ENCODE measurements at regions not wholly inside any gene's neighbourhood (a gene's known extent, or its start where the extent isn't known, plus 50 kb on each side); places are given as distances from the start of the nearest gene placed in this dataset.

GRCh38 chr5:114179134-114179533, 182.7 kb upstream of the KCNN2 start:
- DNase-seq, result no peak

DNA sequence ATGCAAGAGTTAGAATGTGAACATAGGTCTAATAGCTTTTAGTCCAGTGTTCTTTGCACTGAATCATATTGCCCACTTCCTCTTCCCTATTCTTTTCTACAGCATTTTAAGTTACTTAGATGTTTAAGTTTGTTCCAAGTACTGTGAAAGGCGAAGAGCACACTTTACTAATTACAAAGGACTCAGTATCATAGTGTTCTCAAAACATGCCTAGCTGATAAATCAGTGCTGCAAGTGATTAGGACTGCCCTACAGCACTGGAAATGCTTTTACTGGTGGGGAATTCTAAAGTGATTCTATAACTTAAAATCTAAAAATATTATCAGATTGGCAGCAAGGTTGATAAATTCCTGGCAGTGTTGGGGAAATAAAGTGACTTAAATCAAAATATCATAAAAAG, 177.9 kb upstream of the KCNN2 start:
- no peak for DNase-seq

- no peak for DNase-seq
Observed at GRCh38 chr5:114185274-114185673, 176.6 kb upstream of the KCNN2 start.

DNA sequence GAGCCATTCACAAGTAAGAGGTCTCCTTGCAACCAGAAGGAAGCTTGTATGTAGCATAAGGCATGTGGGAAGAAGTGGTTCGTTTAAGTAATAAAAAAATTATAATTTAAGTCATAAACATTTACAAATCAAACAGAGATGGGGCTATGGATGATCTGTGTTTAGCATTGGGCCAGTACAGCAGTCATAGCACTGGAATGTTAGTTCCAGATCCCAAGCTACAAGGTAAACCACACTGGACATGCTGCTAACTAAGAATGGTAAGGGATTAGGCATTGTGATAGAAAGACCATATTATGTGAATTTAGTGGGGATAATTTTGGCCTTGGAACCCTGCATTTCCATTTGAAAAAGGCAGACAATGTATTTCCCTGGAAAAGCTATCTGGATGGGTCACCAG, 170.4 kb upstream of the KCNN2 start:
- no peak for DNase-seq

- no peak for DNase-seq
Observed at GRCh38 chr5:114192108-114192507, 169.8 kb upstream of the KCNN2 start.

DNA sequence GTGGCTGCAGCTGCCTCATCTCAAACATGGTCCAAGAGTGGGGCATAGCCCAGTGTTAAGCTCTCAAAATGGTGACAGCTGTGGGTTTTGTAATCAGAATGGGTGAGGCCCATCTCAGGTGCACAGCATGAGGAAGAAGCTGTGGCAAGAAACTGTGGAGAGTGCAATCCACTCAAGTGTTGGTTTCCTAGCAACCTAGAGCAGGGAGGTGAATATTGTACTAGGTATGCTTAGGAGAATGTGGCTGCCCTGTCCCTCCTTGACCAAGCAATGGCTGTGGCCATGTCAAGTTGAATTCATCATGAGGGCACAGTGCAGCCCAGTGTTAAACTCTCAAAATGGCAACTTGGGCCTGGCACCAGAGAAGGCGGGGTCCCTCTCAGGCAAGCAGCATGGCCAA, 160.5 kb upstream of the KCNN2 start:
- DNase-seq, result no peak

GRCh38 chr5:114204923-114205322, 156.9 kb upstream of the KCNN2 start:
- no peak for DNase-seq

- DNase-seq, result no peak
Observed at GRCh38 chr5:114206640-114207039, 155.2 kb upstream of the KCNN2 start.

DNA sequence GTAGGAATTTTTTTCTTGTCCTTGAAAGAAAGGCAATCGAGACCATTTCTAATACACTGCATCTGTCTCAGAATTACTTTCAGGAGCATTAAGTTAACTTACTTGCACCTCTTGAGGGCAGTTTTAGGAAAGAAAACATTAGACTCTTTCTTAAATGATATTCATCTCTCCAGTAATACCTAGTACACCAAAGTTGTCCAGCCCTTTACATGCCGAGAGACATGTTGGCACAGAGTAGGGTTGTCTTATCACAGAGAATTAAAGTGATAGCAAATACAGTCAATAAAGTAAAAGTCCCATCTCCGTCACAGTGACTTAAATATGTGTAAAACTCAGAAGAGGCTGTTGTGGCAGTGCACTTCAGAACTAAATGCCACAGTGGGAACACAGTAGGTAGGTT, 154.3 kb upstream of the KCNN2 start:
- no peak for DNase-seq

DNA sequence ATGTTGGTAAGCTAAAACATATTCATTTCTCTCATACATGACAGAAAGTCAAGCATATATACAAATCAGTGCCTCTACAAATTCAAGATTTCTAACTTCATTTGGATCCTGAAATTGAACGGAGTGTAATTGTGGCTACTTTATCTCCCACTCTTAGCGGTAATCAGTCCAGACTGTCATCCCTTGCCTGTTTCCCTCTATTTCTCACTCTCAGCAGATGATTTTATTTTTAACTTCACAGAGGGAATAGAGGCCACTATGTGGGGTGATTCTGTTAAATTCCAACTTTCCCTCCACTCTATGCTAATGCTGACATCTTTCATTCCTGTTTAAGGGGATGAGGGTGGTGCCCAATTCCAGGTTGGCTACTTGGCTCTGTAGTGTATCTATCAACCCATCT, 153.8 kb upstream of the KCNN2 start:
- DNase-seq, result no peak

DNA sequence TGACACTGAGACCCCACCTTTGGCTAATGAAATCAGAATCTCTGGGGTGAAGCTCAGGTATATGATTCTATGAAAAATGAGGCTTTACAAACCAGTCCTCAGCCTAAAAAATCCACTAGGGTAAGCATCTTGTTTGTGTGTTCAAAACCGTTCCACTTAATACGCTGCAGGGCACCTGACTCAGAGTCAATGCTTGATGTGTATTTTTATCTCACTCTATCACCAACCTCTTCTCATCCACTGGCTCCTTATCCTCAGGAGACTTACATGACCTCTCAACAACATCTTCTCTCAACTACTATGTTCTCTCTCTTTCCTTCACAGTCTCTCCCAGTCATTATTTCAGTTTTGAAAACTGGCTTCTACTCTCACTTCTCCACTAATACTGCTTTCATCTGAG, 153.3 kb upstream of the KCNN2 start:
- DNase-seq, result no peak

DNA sequence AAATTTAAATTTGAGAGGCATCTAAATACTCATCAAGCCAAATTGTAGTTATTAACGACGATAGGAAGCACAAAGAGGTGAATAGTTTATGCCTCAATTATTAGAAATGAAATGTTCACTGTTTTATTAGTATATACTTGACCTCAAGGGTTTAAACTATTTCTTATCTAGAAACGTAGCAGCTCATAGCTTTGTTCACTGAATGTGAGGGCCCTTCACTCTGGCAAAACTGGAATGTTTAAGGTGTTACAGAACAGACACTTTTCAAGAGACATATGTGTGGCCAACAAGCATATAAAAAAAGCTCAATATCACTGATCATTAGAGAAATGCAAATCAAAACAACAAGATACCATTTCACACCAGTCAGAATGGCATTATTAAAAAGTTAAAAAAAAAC, 151.2 kb upstream of the KCNN2 start:
- no peak for DNase-seq

GRCh38 chr5:114221807-114222206, 140.1 kb upstream of the KCNN2 start:
- no peak for DNase-seq

DNA sequence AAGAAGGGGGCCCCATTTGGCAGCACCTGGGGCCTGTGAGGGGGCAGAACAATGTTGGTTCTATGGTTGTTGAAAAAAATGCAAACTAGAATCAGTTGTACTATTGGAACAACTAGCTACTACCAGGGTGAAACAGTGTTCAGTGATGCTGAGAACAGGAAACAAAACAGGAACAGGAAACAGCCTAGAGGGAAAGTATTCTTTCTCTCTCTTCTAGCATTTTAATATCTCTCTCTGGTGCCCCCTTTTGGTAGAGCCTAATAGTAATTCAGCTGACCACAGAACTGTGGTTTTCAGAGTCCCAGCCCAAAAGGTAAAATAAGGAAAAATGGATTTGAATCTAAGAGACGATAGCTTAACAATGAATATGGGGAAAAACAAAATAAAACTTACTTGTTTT, 138.0 kb upstream of the KCNN2 start:
- DNase-seq, result no peak

DNA sequence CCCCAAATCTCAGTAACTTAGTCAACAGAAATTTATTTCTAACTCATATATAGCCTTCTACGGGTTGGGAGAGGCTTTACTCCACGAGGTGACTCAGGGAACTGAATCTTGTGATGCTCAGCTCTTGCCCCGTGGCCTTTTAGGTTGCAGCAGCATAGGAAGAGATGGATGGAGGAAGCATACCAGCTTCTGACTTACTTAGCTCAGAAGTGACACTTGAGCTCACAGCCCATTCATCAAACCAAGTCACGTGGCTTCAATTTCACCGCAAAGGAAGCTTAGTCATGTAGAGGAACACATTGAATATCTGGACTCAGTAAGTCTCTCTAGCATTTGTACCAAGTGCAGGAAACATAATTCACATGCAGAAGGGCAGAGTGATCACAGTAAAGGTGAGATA, 124.1 kb upstream of the KCNN2 start:
- DNase-seq, result no peak

DNA sequence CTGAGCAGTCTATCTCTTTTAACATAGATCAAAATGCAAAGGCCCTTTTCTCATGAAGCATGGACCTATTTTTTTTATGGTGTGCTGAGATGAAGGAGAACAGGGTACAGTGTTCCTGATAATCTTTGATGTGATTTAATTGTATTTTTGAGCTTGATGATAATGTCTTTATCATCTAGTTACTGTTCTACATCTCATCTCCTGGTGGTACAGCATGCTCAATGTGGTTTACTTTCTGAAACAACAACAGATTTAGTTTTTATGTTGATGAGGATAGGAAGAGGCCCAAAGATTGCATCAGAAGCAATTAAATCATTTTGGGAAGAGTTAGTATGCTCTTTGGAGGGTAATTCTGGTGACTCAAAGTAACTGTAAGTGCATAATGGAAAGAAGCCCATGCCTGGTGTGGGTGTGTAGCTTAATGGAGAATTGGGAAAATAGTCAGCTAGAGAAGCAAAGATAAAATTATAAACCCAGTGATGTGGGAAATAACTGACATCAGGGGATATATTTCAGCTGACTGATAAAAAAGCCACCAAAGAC, 123.0 kb upstream of the KCNN2 start:
- no peak for DNase-seq

GRCh38 chr5:114243281-114243971, 118.4 kb upstream of the KCNN2 start:
- no peak for DNase-seq

DNA sequence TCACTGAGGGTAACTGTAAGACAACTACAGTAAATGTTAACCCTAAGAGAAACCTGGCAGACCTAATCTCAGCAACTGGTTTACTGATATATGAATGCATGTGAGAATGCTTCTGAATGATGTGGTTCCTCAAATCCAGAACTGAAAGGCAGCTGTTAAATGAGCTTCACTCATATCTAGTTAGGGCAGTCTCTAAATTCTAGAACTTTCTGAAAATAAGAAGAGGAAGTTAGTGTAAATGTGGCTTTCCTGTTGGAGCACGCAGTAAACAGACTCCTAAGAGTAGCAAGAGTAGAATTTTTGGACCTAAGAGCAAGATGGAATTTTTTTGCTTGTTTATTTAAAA, 117.9 kb upstream of the KCNN2 start:
- DNase-seq, result no peak

- DNase-seq, result no peak
Observed at GRCh38 chr5:114249823-114250222, 112.0 kb upstream of the KCNN2 start.

- DNase-seq, result no peak
Observed at GRCh38 chr5:114250536-114250935, 111.3 kb upstream of the KCNN2 start.

DNA sequence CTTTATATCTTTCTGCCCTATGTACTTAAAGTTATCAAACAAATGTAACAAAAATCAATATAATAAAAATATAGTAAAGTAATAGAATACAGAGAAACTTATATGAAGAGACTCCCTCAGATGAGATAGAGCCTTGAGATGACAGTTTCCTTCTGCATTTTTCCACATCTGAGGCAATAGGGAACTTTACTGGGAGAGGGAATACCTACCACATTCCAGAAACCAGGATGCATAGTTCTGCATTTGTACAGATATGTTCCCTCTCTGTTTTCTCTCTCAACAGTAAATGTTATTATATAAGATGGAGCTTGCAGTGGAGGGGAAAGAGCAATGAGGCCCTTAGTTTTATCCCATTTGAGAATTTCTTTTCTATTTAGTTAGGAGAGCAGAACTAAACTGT, 109.6 kb upstream of the KCNN2 start:
- no peak for DNase-seq

DNA sequence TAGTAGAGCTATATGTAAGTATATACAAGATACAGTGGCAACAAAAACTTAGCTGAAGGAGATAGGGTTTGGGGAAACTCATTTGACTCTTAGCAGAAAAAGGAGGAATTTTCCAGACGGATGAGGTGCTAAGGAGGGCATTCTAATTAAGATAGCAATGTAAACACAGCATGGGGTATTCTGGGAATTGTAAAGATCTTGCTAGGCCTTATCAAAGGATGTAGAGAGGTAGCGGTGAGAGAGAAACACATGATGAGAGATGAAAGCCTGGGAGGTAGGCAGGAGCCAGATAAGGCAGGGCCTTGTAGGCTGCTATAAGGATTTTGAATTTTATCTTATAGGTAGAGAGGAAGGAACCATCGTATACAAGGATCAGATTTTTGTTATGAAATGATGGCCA, 106.6 kb upstream of the KCNN2 start:
- no peak for DNase-seq

GRCh38 chr5:114261989-114262388, 99.9 kb upstream of the KCNN2 start:
- no peak for DNase-seq

DNA sequence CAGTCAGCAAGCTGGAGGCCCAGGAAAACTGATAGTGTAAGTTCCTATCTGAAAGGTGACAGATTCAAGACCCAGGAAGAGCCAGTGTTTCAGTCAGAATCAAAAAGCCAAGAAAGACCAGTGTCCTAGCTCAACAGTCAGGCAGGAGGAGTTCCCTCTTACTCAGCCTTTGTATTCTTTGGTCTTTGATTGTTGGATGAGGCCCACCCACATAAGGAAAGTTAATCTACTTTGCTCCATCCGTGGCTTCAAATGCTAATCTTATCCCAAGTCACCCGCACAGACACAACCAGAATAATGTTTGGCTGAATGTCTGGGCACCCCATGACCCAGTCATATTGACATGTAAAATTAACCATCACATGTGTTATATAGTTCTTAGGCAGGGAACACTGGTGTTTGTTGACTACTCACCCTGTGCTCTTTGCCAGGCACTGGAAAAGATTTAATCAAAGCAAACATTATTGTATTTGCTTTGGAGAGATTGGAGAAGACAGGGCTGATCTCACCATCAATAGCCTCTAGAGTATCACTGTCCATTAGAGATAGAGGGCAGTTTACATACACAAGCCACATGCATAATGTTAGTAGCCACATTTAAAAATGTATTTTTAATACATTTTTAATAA, 96.3 kb upstream of the KCNN2 start:
- DNase-seq, result no peak

- no peak for DNase-seq
Observed at GRCh38 chr5:114266374-114266773, 95.5 kb upstream of the KCNN2 start.

Measured in GOT3 (cell line).